SK-N-SH (cell line): ENCODE measurements at regions not wholly inside any gene's neighbourhood (a gene's known extent, or its start where the extent isn't known, plus 50 kb on each side); places are given as distances from the start of the nearest gene placed in this dataset.

Experiments used
- CTCF ChIP-seq: fragments of 200-600 bp; sonication (generic); IDR thresholded peaks from 2 replicates; pipeline ENCODE4 v1.6.1; 2017; ENCODE audit warnings: antibody characterized with exemption, mild to moderate bottlenecking, moderate library complexity
- ELF1 ChIP-seq: IDR thresholded peaks from 2 replicates; pipeline ENCODE4 v1.4.0; 2012
- EZH2phosphoT487 ChIP-seq: fragments of 200-600 bp; sonication (generic); IDR thresholded peaks from 2 replicates; pipeline ENCODE4 v1.6.1; 2017; ENCODE audit warnings: low read depth, mixed run types, mild to moderate bottlenecking, antibody characterized with exemption, moderate library complexity, borderline replicate concordance
- FOXJ3 ChIP-seq: sonication (generic); formaldehyde crosslinking; IDR thresholded peaks from 2 replicates; pipeline ENCODE4 v1.5.1; 2020; ENCODE audit warnings: mild to moderate bottlenecking, missing genetic modification reagents
- FOXM1 ChIP-seq: IDR thresholded peaks from 2 replicates; pipeline ENCODE4 v1.4.0; 2012; ENCODE audit warnings: low read depth, mild to moderate bottlenecking
- JUND ChIP-seq: IDR thresholded peaks from 2 replicates; pipeline ENCODE4 v1.4.0; 2012
- PBX3 ChIP-seq: IDR thresholded peaks from 2 replicates; pipeline ENCODE4; 2012
- RAD21 ChIP-seq: IDR thresholded peaks from 2 replicates; pipeline ENCODE4 v1.6.1; 2012; ENCODE audit warnings: mild to moderate bottlenecking, low read length
- RCOR1 ChIP-seq: fragments of 150-350 bp; IDR thresholded peaks from 2 replicates; pipeline ENCODE4 v1.6.1; 2017; ENCODE audit warnings: antibody characterized with exemption, low read length
- REST ChIP-seq: IDR thresholded peaks from 2 replicates; pipeline ENCODE4 v1.6.1; 2012; ENCODE audit warnings: mild to moderate bottlenecking, low read depth, low read length, moderate library complexity
- SIN3A ChIP-seq: IDR thresholded peaks from 2 replicates; pipeline ENCODE4 v1.6.1; 2012; ENCODE audit warnings: low read depth, mild to moderate bottlenecking, low read length, moderate library complexity, borderline replicate concordance
- TAF1 ChIP-seq: IDR thresholded peaks from 2 replicates; pipeline ENCODE4 v1.6.1; 2012; ENCODE audit warnings: low read depth, mild to moderate bottlenecking, low read length, moderate library complexity, borderline replicate concordance
- YY1 ChIP-seq: IDR thresholded peaks from 2 replicates; pipeline ENCODE4 v1.4.0; 2012; ENCODE audit warnings: low read depth, mild to moderate bottlenecking

- TF ChIP-seq RAD21 (peak; percentile 14; the same call in 1 of the 2 replicates), RCOR1 (no peak; the same call in 1 of the 2 replicates), JUND (no peak), TAF1 (no peak), CTCF (no peak), FOXM1 (no peak), PBX3 (no peak), EZH2phosphoT487 (no peak), ELF1 (no peak), SIN3A (no peak), FOXJ3 (peak; percentile 38; the same call in 1 of the 2 replicates), YY1 (no peak), REST (no peak)
Measured at GRCh38 chr1:55836086-55836485, 620.9 kb upstream of the USP24 start.
